GM12801 (cell line): ENCODE measurements at regions not wholly inside any gene's neighbourhood (a gene's known extent, or its start where the extent isn't known, plus 50 kb on each side); places are given as distances from the start of the nearest gene placed in this dataset.

Experiments
- CTCF ChIP-seq: IDR thresholded peaks from one replicate; pipeline ENCODE4 v1.5.1; 2011; ENCODE audit warnings: control low read depth; ENCODE audit not compliant: insufficient read length; ENCODE audit errors: extremely low read depth

- TF ChIP-seq CTCF: no peak
Observed at GRCh38 chr4:141427726-141428296, 207.1 kb downstream of the ZNF330 start.

- TF ChIP-seq CTCF: no peak
Observed at GRCh38 chr4:141429933-141430332, 206.4 kb upstream of the IL15 start.

GRCh38 chr4:141430686-141431085 lies 205.7 kb upstream of the IL15 start:
- TF ChIP-seq CTCF: no peak

GRCh38 chr4:141432000-141432712 lies 204.2 kb upstream of the IL15 start:
- no peak for TF ChIP-seq CTCF

GRCh38 chr4:141435446-141436225 lies 200.7 kb upstream of the IL15 start:
- no peak for TF ChIP-seq CTCF

- no peak for TF ChIP-seq CTCF
Observed at GRCh38 chr4:141439223-141439622, 197.2 kb upstream of the IL15 start.

GRCh38 chr4:141447761-141448160 lies 188.6 kb upstream of the IL15 start:
- TF ChIP-seq CTCF: no peak
